ENCODE measurements at regions not wholly inside any gene's neighbourhood (a gene's known extent, or its start where the extent isn't known, plus 50 kb on each side); places are given as distances from the start of the nearest gene placed in this dataset.
"Not testable (repeated sequence)": the region's sequence is repeated elsewhere in the genome, so short reads cannot be mapped to it uniquely, and the experiment has no call there.

DNA sequence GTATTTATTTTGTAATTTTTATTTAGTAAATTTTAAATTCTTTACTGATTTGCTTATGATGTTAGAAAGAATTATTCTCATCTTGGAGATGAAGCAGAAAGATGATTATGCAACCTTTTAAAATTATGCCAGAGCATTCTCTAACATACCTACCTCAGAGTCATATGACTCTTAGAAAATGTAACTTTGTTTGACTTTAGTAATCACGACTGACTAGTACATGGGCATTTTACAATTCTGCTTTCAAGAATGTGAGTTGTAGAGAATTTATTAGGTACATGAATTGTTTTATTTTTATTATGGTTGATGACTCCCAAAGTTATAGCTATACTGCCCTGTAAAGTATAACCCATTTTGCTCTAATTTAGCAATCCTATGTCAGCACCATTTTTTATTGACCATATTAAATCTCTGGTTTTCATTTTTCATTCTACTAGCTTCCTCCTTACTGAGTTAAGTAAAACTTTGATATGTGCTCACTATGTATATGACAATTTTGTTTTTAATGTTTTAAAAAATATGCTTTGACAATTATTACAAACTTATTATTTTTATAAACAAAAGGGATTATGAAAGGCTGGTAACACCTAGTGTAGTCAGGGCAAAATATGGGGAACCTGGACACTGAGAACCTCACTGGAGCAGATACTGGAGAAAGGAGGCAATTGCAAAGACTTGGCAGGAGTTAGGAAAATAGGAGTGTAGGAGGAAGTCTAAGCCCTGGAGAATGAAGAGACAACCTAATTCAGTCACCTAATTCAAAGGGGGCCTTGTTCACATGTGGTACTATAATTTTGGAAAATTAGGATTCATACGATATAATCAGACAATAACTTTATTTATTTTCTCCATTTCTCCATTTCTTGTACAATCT, 249.7 kb upstream of the DAB2 start:
- DNase-seq = no peak

DNA sequence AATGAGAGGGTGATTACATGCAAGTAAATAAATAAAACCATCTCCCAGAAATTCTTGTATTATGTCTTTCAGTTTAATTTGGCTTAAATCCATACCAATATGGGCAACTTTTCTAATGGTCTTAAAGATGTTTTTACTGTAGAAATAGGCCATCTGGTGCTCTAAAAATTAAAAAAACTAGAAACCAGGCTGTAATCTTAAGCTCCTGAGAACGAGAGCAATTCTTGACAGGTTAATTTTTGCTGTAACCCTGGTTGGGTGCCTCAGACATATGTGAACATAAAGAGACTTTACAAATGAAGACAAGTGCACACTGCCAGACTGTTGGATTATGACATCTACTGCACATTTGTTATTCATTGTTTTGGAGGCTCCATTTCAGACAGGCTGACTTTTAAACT, 246.8 kb upstream of the DAB2 start:
- no peak for DNase-seq

GRCh38 chr5:39670955-39671354, 246.2 kb upstream of the DAB2 start:
- DNase-seq = no peak

DNA sequence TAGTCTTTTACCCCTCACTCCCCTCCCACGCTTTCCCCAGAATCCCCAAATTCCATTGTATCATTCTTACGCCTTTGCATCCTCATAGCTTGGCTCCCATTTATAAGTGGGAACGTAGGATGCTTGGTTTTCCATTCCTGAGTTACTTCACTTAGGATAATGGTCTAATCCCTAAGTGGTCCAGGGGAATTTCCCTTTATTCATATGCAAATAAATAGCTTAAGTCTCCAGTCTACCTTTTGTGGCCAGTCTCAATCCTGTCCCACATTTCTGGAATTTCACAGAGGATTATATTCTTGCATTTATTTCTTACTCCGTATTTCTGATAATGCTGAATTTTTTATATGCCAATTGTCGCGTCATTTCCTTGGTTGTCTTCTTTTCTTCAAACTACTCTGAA, 245.6 kb upstream of the DAB2 start:
- DNase-seq = no peak

GRCh38 chr5:39668980-39669379, 244.2 kb upstream of the DAB2 start:
- no peak for DNase-seq

- DNase-seq = no peak
Measured at GRCh38 chr5:39665328-39665727, 240.5 kb upstream of the DAB2 start.

DNA sequence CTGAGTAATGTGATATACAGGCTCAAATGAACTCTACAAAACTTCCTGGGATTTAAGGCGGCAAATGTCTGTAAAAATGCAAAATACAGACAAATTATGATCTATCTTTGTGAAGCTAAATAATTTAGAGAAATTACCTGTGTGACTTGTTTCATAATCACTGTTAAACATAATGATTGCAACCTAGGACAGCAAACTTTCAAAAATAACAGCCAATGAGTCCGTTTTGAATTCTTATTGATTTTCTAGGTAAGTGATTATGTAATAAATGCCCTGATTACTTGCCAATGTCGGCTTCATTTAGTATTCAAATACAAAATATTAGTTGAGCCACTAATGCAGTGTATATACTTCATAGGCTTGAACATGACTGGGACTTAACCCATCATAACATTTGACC, 238.2 kb upstream of the DAB2 start:
- no peak for DNase-seq

GRCh38 chr5:39661026-39661779, 236.4 kb upstream of the DAB2 start:
- no peak for DNase-seq

GRCh38 chr5:39660020-39660419, 235.2 kb upstream of the DAB2 start:
- no peak for DNase-seq

DNA sequence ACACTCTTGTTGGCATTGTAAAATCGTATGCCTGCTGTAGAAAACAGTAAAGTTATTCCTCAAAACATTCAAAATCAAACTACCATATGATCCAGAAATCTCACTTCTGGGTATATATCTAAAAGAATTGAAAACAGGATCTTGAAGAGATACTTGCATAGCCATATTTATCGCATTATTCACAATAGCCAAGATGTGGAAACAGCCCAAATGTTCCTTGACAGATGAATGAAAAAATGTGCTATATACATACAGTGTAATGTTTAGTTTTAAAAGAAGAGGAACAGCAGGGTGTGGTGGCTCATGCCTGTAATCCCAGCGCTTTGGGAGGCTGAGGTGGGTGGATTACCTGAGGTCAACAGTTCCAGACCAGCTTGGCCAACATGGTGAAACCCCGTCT, 234.1 kb upstream of the DAB2 start:
- no peak for DNase-seq

GRCh38 chr5:39657943-39658342, 233.2 kb upstream of the DAB2 start:
- no peak for DNase-seq

DNA sequence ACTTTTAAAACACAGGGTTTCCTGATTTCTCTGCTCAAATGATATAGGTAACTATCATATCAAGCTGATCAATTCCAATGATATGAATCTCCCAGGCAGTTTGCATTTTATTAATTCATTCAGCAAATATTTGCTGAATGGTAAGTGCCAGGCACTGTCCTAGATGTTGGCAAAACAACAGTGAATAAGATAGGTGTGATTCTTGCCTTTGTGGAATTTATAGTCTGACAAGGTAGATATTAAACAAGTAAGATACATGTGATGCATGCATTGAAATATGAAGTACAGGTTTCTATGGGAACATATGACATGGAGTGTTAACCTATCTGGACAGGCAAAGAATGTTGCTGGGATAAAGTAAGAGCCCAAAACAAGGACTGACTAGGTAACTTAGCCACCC, 231.8 kb upstream of the DAB2 start:
- no peak for DNase-seq

GRCh38 chr5:39654715-39655114, 229.9 kb upstream of the DAB2 start:
- DNase-seq = no peak

DNA sequence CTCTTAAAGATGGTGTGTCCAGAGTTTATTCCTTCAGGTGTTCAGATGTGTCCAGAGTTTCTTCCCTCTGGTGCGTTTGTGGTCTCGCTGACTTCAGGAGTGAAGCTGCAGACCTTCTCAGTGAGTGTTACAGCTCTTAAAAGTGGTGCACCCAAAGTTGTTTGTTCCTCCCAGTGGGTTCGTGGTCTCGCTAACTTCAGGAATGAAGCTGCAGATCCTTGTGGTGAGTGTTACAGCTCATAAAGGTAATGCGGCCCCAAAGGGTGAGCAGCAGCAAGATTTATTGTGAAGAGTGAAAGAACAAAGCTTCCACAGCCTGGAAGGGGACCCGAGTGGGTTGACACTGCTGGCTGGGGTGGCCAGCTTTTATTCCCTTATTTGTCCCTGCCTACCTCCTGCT, 227.7 kb upstream of the DAB2 start:
- DNase-seq = not testable (repeated sequence)

- no peak for DNase-seq
Measured at GRCh38 chr5:39652036-39652435, 227.3 kb upstream of the DAB2 start.

DNA sequence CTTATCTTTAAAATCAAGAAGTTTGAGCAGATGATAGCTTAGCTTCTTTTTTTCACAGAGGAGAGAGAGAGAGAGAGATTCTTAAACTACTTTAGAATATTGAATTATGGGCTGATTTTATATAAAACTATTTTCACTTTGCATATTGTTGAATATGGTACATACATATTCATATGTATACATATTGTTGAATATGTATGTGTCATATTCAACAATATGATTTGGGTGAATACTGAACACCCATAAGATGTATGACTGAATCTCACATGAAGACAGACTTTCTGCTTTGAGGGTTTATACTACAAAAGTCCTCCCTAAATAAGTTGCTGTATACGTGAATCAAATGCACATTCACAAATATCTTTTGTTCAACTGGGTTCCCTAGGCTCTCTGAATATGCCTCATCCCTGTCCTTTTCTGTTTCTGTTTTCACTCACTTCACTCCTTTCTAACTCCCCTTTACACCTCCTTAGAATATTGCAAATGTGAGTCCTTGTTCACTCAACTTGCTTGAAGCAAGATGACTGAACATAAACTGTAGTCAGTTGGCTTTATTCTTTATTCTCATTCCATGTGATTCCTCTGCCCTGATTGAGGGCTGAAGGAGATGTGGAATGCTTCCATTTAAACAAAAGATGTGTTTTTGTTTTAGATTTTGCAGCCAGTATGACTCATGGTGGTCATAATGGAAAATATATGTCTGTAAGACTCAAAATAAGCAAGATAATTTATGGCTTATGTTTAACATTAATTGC, 225.4 kb upstream of the DAB2 start:
- no peak for DNase-seq

DNA sequence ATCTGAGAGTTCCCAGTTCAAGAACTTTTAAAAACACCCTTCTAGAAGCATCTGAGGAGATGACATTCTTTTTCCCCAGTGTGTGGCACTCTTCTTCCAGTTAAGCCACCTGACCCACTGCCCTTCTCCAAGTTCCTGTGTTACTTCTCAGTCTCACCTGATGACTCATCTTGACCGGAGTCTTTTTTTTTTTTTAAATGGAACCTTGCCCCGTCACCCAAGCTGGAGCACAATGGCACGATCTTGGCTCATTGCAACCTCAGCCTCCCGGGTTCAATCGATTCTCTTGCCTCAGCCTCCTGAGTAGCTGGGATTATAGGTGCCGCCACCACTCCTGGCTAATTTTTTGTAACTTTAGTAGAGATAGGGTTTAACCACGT, 224.1 kb upstream of the DAB2 start:
- no peak for DNase-seq

DNA sequence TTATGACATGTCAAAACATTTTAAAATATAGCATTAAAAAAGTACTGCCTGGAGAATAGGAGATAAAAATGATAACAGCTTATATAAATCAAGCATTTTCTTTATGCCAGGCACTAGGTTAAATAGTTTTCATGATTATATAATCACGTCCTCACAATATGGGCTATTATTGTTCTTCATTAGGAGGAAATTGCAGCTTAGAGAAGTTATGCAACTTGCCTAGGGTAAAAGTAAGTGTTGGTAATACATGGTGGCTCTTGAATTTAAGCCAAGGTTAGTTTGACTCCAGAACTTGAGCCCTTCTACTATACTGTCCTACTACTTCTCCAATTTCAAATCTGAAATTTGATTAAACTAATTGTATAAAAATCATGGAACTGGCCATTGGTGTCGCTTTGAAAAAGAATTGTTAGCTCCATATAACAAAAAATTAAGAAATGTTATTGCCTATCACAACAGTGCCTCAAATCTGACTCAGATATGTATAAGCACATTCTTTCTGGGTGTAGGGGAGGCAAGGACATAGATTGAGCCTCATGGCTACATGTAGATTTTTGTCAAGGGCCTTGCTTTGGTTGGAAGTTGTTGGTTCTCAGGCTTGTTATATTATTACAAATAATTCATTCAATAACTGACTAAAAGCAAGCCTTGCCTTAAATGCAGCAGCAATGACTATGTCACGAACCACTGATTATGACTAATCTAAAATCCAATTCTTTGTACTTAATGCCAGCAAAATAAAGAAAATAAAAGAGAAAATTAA, 223.5 kb upstream of the DAB2 start:
- DNase-seq = no peak

GRCh38 chr5:39640552-39640951, 215.8 kb upstream of the DAB2 start:
- DNase-seq = no peak

DNA sequence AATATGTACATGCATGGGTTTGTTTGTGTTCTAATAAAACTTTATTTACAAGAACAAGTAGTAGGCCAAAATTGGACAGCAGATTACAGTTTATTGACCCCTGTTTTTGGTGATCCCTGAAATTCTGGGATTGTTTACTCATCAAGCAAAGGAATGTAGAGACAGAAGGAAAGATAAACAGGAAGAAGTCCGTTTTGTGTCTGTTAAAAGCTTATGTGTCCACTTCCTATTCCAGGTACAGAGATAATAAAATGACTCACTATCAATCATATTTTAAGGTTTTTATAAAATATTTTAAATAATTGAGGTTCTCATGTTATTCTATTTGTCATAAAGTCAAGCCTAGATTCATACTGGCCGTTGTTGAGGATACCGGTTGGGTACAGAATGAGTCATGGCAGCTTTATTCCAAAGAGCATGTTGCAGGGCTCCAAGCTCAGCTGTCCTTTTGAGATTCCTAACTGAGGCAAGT, 214.9 kb upstream of the DAB2 start:
- DNase-seq = no peak

DNA sequence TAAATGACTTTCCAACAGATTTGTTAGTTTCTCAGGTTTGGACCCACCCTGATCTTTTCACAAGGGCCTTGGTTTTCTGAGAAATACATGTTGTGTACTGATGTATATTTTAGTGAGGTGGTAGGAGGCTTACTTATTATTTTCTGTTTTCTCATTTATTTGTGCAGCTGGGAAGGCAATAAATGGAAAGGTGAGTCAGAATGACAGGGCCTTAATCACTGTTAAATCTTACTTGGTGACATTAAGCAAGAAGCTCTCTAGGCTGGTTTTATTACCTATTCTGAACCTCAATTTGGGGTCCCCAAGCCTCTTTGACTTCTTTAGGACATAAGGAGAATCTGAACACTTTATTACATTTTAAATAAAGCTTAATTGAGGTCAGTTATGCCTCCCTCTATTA, 214.0 kb upstream of the DAB2 start:
- DNase-seq = no peak

DNA sequence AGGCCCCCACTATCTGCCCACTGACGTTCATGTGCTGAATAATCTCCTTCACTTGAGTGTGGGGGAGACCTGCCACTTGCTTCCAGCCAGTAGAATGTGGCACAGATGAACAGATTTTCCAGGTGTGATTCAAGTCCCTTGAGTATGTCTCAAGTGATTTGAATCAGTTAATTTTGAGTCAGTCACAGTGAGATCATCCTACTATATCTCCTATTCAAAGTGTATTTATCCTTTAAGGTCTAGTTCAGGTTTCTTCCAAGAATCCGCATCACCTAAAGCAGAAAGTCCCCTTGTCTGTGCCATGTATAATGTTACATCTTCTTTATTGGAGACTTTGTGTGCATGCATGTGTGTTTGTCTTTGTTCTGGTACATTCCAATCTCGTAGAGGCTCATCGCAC, 208.3 kb upstream of the DAB2 start:
- DNase-seq = no peak

DNA sequence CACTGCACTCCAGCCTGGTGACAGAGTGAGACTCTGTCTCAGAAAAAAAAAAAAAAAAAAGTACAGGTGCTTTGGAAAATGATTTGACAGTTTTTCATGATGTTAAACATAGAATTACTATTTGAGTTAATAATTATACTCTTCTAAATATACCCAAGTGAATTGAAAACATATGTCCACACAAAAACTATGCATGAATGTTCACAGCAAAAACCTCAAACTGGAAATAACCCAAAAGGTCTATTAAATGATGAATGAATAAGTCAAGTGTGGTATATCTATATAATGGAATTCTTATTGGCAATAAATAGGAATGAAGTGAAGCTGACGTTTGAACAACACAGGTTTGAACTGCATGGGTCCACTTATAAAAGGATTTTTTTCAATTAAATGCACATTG, 207.2 kb upstream of the DAB2 start:
- no peak for DNase-seq
